ENCODE measurements at regions not wholly inside any gene's neighbourhood (a gene's known extent, or its start where the extent isn't known, plus 50 kb on each side); places are given as distances from the start of the nearest gene placed in this dataset.

GRCh38 chr11:42669248-42669976 lies 642.4 kb upstream of the API5 start:
- Mint-ChIP-seq H3K27me3 (ENCODE audit: low read depth) (no peaks in the 10 kb centered on the region), H3K27ac (no peak overlapping the region), H3K36me3 (ENCODE audit: low read depth) (no peaks in the 10 kb centered on the region), H3K9me3 (peaks cover 8% of the 10 kb centered on the region), H3K4me3 (no peak overlapping the region), H3K4me1 (ENCODE audit: low read depth) (no peaks in the 10 kb centered on the region)

DNA sequence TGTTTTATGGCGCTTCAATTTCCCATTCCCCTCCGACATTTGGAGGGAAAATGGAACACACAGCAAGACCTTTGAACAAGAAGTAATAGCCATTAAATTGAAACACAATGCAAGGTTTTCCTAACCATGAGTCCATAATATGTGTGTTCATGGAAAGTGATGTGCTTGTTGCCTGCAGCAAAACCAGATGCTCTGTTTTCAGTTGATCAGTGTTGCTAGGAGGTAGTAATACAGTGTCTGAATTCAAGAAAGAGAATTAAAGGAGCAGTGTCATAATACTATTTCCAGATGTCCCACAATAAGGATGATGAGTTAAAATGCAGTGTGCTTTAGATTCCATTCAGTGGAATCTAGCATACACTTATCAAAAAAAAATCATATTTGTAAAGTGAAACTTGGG lies 637.4 kb upstream of the API5 start:
- Mint-ChIP-seq H3K27ac (no peak overlapping the region), H3K9me3 (no peaks in the 10 kb centered on the region), H3K27me3 (ENCODE audit: low read depth) (no peaks in the 10 kb centered on the region), H3K4me1 (ENCODE audit: low read depth) (no peaks in the 10 kb centered on the region), H3K36me3 (ENCODE audit: low read depth) (no peaks in the 10 kb centered on the region), H3K4me3 (no peak overlapping the region)

DNA sequence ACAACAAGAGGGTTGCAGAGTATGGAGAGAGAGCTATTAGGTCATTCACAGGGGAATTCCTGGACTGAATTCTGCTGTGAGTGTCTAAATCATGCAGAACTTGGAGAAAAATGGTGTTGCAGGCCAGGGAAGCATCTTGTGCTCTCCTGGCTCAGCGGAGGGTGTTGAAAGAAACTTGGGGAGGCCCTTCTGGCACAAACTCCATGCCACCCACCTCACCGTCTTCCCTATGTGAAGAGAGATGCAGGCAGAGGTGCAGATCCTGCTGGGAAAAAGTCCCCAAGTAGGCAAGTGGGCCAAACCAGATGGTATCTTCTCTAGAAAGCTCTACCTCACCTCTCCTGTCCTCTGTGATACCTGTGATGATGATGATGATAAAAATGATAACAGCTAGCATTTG lies 604.3 kb upstream of the API5 start:
- Mint-ChIP-seq H3K4me3 (no peak overlapping the region), H3K4me1 (ENCODE audit: low read depth) (no peaks in the 10 kb centered on the region), H3K9me3 (peaks cover 12% of the 10 kb centered on the region), H3K27me3 (ENCODE audit: low read depth) (no peaks in the 10 kb centered on the region), H3K36me3 (ENCODE audit: low read depth) (no peaks in the 10 kb centered on the region), H3K27ac (no peak overlapping the region)

GRCh38 chr11:42709216-42709615 lies 602.6 kb upstream of the API5 start:
- no peak overlapping the region for H3K27ac Mint-ChIP-seq
- no peaks in the 10 kb centered on the region for H3K36me3 Mint-ChIP-seq (ENCODE audit: low read depth)
- peaks cover 12% of the 10 kb centered on the region for H3K9me3 Mint-ChIP-seq
- H3K4me1 Mint-ChIP-seq (ENCODE audit: low read depth): no peaks in the 10 kb centered on the region
- H3K4me3 Mint-ChIP-seq: no peak overlapping the region
- no peaks in the 10 kb centered on the region for H3K27me3 Mint-ChIP-seq (ENCODE audit: low read depth)

GRCh38 chr11:42713279-42713678 lies 598.5 kb upstream of the API5 start:
- Mint-ChIP-seq H3K27me3 (ENCODE audit: low read depth) (no peaks in the 10 kb centered on the region), H3K4me3 (no peak overlapping the region), H3K9me3 (peaks cover 14% of the 10 kb centered on the region), H3K36me3 (ENCODE audit: low read depth) (no peaks in the 10 kb centered on the region), H3K4me1 (ENCODE audit: low read depth) (no peaks in the 10 kb centered on the region), H3K27ac (no peak overlapping the region)

- Mint-ChIP-seq H3K9me3 (peaks cover 16% of the 10 kb centered on the region), H3K27ac (no peak overlapping the region), H3K4me3 (no peak overlapping the region), H3K27me3 (ENCODE audit: low read depth) (no peaks in the 10 kb centered on the region), H3K4me1 (ENCODE audit: low read depth) (no peaks in the 10 kb centered on the region), H3K36me3 (ENCODE audit: low read depth) (no peaks in the 10 kb centered on the region)
These were observed 598.0 kb upstream of the API5 start for GRCh38 chr11:42713753-42714152.

DNA sequence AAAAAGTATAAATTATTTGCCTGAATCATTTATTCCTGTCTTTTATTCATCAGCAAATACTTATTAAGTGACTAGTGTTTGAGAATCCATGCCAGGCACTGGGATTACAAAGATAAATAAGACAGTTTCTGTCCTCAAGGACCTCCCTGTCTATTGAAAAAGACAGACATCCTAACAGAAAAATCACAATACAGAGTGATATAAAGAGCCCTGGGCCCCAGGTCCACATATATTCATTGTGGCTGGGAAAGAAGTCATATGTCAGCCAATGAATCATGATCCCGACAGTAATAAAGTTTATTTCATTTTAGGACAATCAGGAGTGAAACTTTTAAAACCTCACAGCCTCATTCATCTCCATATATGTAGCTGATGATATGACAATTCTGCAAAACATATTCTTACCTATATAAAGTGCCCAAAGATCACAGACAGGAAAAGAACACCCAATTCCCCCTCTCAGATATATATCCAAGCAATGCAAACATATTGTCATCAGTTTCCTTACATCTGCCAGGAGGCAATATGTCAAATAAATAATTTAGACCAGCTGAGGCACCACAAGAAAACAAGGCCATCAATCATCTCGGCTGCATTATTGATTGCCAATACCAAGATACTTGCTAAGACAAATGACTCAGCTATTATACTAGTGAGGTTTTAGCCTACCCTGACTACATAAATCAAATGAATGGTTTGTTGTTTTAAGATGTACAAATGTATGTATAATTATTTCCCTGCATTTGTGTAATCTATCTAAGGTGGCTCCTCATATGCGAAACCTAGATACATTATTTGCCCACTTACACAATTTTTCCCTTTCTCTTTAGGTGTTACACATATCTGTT lies 590.9 kb upstream of the API5 start:
- no peaks in the 10 kb centered on the region for H3K36me3 Mint-ChIP-seq (ENCODE audit: low read depth)
- H3K4me3 Mint-ChIP-seq: no peak overlapping the region
- no peaks in the 10 kb centered on the region for H3K27me3 Mint-ChIP-seq (ENCODE audit: low read depth)
- H3K4me1 Mint-ChIP-seq (ENCODE audit: low read depth): no peaks in the 10 kb centered on the region
- peaks cover 14% of the 10 kb centered on the region for H3K9me3 Mint-ChIP-seq
- H3K27ac Mint-ChIP-seq: no peak overlapping the region

DNA sequence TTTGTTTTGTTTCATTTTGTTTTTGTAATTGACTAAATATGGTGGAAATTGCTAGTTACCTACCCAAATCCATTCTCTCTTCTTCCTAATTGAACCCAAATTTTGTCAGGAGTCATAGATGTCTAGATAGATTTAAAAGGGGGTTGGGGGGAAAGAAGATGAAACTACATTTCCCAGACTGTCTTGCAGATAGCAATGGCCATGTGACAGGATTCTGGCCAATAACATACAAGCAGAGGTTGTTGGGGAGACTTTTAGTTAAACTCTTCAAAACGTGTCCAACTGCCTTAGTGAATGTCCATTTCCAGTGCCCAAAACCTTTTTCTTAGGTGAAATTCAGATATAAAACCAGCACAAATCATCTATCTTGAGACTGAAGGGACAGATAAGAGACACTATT lies 583.9 kb upstream of the API5 start:
- no peak overlapping the region for H3K4me3 Mint-ChIP-seq
- H3K36me3 Mint-ChIP-seq (ENCODE audit: low read depth): no peaks in the 10 kb centered on the region
- H3K27ac Mint-ChIP-seq: no peak overlapping the region
- H3K9me3 Mint-ChIP-seq: peaks cover 4% of the 10 kb centered on the region
- H3K27me3 Mint-ChIP-seq (ENCODE audit: low read depth): no peaks in the 10 kb centered on the region
- no peaks in the 10 kb centered on the region for H3K4me1 Mint-ChIP-seq (ENCODE audit: low read depth)

GRCh38 chr11:42762348-42762747 lies 549.4 kb upstream of the API5 start:
- Mint-ChIP-seq H3K9me3 (no peaks in the 10 kb centered on the region), H3K27ac (no peak overlapping the region), H3K36me3 (ENCODE audit: low read depth) (no peaks in the 10 kb centered on the region), H3K4me1 (ENCODE audit: low read depth) (no peaks in the 10 kb centered on the region), H3K4me3 (no peak overlapping the region), H3K27me3 (ENCODE audit: low read depth) (no peaks in the 10 kb centered on the region)

- H3K9me3 Mint-ChIP-seq: no peaks in the 10 kb centered on the region
- H3K27ac Mint-ChIP-seq: no peak overlapping the region
- no peaks in the 10 kb centered on the region for H3K36me3 Mint-ChIP-seq (ENCODE audit: low read depth)
- H3K27me3 Mint-ChIP-seq (ENCODE audit: low read depth): no peaks in the 10 kb centered on the region
- H3K4me3 Mint-ChIP-seq: no peak overlapping the region
- H3K4me1 Mint-ChIP-seq (ENCODE audit: low read depth): no peaks in the 10 kb centered on the region
These were observed 546.9 kb upstream of the API5 start for GRCh38 chr11:42764936-42765335.

- Mint-ChIP-seq H3K9me3 (no peaks in the 10 kb centered on the region), H3K27ac (no peak overlapping the region), H3K27me3 (ENCODE audit: low read depth) (no peaks in the 10 kb centered on the region), H3K4me3 (no peak overlapping the region), H3K36me3 (ENCODE audit: low read depth) (no peaks in the 10 kb centered on the region), H3K4me1 (ENCODE audit: low read depth) (no peaks in the 10 kb centered on the region)
These were observed 543.2 kb upstream of the API5 start for GRCh38 chr11:42768576-42768975.

DNA sequence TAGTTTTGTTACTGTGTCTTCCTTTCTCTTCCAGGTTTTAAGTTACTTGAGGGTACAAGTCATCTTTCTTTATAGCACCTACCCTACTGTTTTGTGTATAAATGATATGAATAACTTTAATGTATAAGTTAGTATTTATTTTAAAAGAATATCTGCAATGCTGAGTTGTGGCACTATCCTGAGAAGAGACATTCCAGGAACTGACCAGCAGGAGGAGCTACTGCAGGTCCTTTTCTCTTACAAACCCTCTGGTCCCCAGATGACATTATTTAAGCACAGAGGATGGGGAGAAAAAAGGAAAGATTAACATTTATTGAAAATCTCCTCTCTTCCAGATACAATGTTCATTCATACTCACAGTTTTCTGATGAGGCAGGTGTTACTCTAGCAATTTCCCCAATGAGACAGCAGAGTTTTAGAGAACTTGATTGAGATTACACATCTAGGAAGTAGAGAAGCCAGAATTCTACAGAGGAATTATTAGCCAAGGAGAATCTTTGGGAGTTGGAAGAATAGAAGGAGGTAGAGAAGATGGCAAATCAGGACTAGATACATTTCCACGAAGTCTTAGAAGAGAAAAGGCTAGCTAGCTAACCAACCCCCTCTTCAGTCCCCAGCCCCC lies 541.2 kb upstream of the API5 start:
- Mint-ChIP-seq H3K9me3 (no peaks in the 10 kb centered on the region), H3K4me1 (ENCODE audit: low read depth) (no peaks in the 10 kb centered on the region), H3K4me3 (no peak overlapping the region), H3K27me3 (ENCODE audit: low read depth) (no peaks in the 10 kb centered on the region), H3K27ac (no peak overlapping the region), H3K36me3 (ENCODE audit: low read depth) (no peaks in the 10 kb centered on the region)

- Mint-ChIP-seq H3K27ac (no peak overlapping the region), H3K4me1 (ENCODE audit: low read depth) (no peaks in the 10 kb centered on the region), H3K36me3 (ENCODE audit: low read depth) (no peaks in the 10 kb centered on the region), H3K4me3 (no peak overlapping the region), H3K27me3 (ENCODE audit: low read depth) (no peaks in the 10 kb centered on the region), H3K9me3 (no peaks in the 10 kb centered on the region)
These were observed 538.9 kb upstream of the API5 start for GRCh38 chr11:42772886-42773285.

GRCh38 chr11:42773729-42774128 lies 538.1 kb upstream of the API5 start:
- Mint-ChIP-seq H3K4me3 (no peak overlapping the region), H3K27me3 (ENCODE audit: low read depth) (no peaks in the 10 kb centered on the region), H3K9me3 (no peaks in the 10 kb centered on the region), H3K36me3 (ENCODE audit: low read depth) (no peaks in the 10 kb centered on the region), H3K4me1 (ENCODE audit: low read depth) (no peaks in the 10 kb centered on the region), H3K27ac (no peak overlapping the region)

DNA sequence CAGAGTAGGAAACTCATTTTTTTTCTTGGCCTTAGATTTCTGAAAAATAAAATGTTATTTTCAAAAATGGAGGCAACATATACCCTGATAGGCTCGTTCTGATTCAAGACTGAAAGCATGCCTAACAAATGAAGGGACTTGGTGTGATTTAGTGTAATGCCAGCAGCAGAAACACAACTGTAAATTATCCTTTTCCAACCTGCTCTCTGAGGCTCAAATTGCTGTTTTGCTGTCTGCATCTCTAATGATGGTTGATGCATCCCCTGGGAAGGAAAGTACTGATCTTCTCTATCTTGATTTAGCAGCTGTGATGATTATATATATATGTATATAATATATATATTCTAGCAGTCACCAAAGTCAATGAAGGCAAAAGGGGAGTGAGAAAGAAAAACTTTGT lies 537.2 kb upstream of the API5 start:
- Mint-ChIP-seq H3K9me3 (no peaks in the 10 kb centered on the region), H3K36me3 (ENCODE audit: low read depth) (no peaks in the 10 kb centered on the region), H3K27ac (no peak overlapping the region), H3K4me3 (no peak overlapping the region), H3K4me1 (ENCODE audit: low read depth) (no peaks in the 10 kb centered on the region), H3K27me3 (ENCODE audit: low read depth) (no peaks in the 10 kb centered on the region)

Measured in T-helper 1 cell treated with Interleukin-12 subunit alpha and Interleukin-12 subunit beta and Interleukin-4 antibody, amounts not matched to agents 30 μg/mL and 1 μg/mL, for 36 hours (primary cell).